Germinal center (tissue), 1 donor: ENCODE measurements at regions not wholly inside any gene's neighbourhood (a gene's known extent, or its start where the extent isn't known, plus 50 kb on each side); places are given as distances from the start of the nearest gene placed in this dataset.

Source experiments
- DNase-seq: peaks from one replicate; pipeline ENCODE4 v3.0.0; 2012; ENCODE audit warnings: mixed read lengths, low spot score

GRCh38 chr2:118186110-118186857 is 98.0 kb downstream of the INSIG2 start:
- peak; percentile 92 for DNase-seq

- peak; percentile 65 for DNase-seq
Observed at GRCh38 chr2:118185210-118186109, 97.2 kb downstream of the INSIG2 start.

GRCh38 chr2:118183381-118183780 is 95.1 kb downstream of the INSIG2 start:
- DNase-seq, result no peak

- no peak for DNase-seq
Observed at GRCh38 chr2:118179445-118179844, 91.2 kb downstream of the INSIG2 start.

GRCh38 chr2:118177884-118178283 is 89.6 kb downstream of the INSIG2 start:
- no peak for DNase-seq

GRCh38 chr2:118177318-118177717 is 89.0 kb downstream of the INSIG2 start:
- no peak for DNase-seq

GRCh38 chr2:118176601-118177000 is 88.3 kb downstream of the INSIG2 start:
- no peak for DNase-seq

GRCh38 chr2:118171546-118171945 is 83.3 kb downstream of the INSIG2 start:
- no peak for DNase-seq

- no peak for DNase-seq
Observed at GRCh38 chr2:118169359-118170005, 81.2 kb downstream of the INSIG2 start.

GRCh38 chr2:118168615-118169014 is 80.3 kb downstream of the INSIG2 start:
- DNase-seq, result no peak

GRCh38 chr2:118167026-118167425 is 78.8 kb downstream of the INSIG2 start:
- DNase-seq, result no peak

GRCh38 chr2:118166242-118166641 is 78.0 kb downstream of the INSIG2 start:
- DNase-seq, result no peak

GRCh38 chr2:118165595-118165994 is 77.3 kb downstream of the INSIG2 start:
- DNase-seq, result no peak
